ENCODE measurements at regions not wholly inside any gene's neighbourhood (a gene's known extent, or its start where the extent isn't known, plus 50 kb on each side); places are given as distances from the start of the nearest gene placed in this dataset.

GRCh38 chr3:74003734-74004133 lies 379.0 kb upstream of the PDZRN3 start:
- no peak for TF ChIP-seq FOXP2 (optimal IDR thresholded peaks at IDR 0.05; ENCODE audit: borderline replicate concordance, extremely low read depth, extremely low read length, insufficient read depth)
- no peak for TF ChIP-seq POLR2AphosphoS5 (IDR thresholded peaks at IDR 0.05; ENCODE audit: low read depth, low read length)
- TF ChIP-seq TAF1 (IDR thresholded peaks at IDR 0.05; ENCODE audit: borderline replicate concordance, insufficient read depth, low read length) = no peak
- no peak for TF ChIP-seq REST (IDR thresholded peaks at IDR 0.05; ENCODE audit: insufficient read depth in 1 of 2, low read depth in 2 of 2, low read length in 2 of 2)
- TF ChIP-seq SIN3A (IDR thresholded peaks at IDR 0.05; ENCODE audit: borderline replicate concordance, insufficient read depth, low read length) = no peak

GRCh38 chr3:74001436-74001835 lies 376.7 kb upstream of the PDZRN3 start:
- TF ChIP-seq SIN3A (IDR thresholded peaks at IDR 0.05; ENCODE audit: borderline replicate concordance, insufficient read depth, low read length) (no peak), REST (IDR thresholded peaks at IDR 0.05; ENCODE audit: insufficient read depth in 1 of 2, low read depth in 2 of 2, low read length in 2 of 2) (no peak), TAF1 (IDR thresholded peaks at IDR 0.05; ENCODE audit: borderline replicate concordance, insufficient read depth, low read length) (no peak), POLR2AphosphoS5 (IDR thresholded peaks at IDR 0.05; ENCODE audit: low read depth, low read length) (no peak), FOXP2 (optimal IDR thresholded peaks at IDR 0.05; ENCODE audit: borderline replicate concordance, extremely low read depth, extremely low read length, insufficient read depth) (no peak)

- TF ChIP-seq FOXP2 (optimal IDR thresholded peaks at IDR 0.05; ENCODE audit: borderline replicate concordance, extremely low read depth, extremely low read length, insufficient read depth) (no peak), TAF1 (IDR thresholded peaks at IDR 0.05; ENCODE audit: borderline replicate concordance, insufficient read depth, low read length) (no peak), POLR2AphosphoS5 (IDR thresholded peaks at IDR 0.05; ENCODE audit: low read depth, low read length) (no peak), SIN3A (IDR thresholded peaks at IDR 0.05; ENCODE audit: borderline replicate concordance, insufficient read depth, low read length) (no peak), REST (IDR thresholded peaks at IDR 0.05; ENCODE audit: insufficient read depth in 1 of 2, low read depth in 2 of 2, low read length in 2 of 2) (no peak)
Measured at GRCh38 chr3:74000725-74001124, 376.0 kb upstream of the PDZRN3 start.

- TF ChIP-seq FOXP2 (optimal IDR thresholded peaks at IDR 0.05; ENCODE audit: borderline replicate concordance, extremely low read depth, extremely low read length, insufficient read depth) = no peak
- TF ChIP-seq POLR2AphosphoS5 (IDR thresholded peaks at IDR 0.05; ENCODE audit: low read depth, low read length) = no peak
- TF ChIP-seq REST (IDR thresholded peaks at IDR 0.05; ENCODE audit: insufficient read depth in 1 of 2, low read depth in 2 of 2, low read length in 2 of 2) = no peak
- no peak for TF ChIP-seq SIN3A (IDR thresholded peaks at IDR 0.05; ENCODE audit: borderline replicate concordance, insufficient read depth, low read length)
- no peak for TF ChIP-seq TAF1 (IDR thresholded peaks at IDR 0.05; ENCODE audit: borderline replicate concordance, insufficient read depth, low read length)
Measured at GRCh38 chr3:73999501-73999900, 374.8 kb upstream of the PDZRN3 start.

GRCh38 chr3:73966733-73967132 lies 342.0 kb upstream of the PDZRN3 start:
- no peak for TF ChIP-seq REST (IDR thresholded peaks at IDR 0.05; ENCODE audit: insufficient read depth in 1 of 2, low read depth in 2 of 2, low read length in 2 of 2)
- no peak for TF ChIP-seq TAF1 (IDR thresholded peaks at IDR 0.05; ENCODE audit: borderline replicate concordance, insufficient read depth, low read length)
- TF ChIP-seq FOXP2 (optimal IDR thresholded peaks at IDR 0.05; ENCODE audit: borderline replicate concordance, extremely low read depth, extremely low read length, insufficient read depth) = no peak
- no peak for TF ChIP-seq POLR2AphosphoS5 (IDR thresholded peaks at IDR 0.05; ENCODE audit: low read depth, low read length)
- TF ChIP-seq SIN3A (IDR thresholded peaks at IDR 0.05; ENCODE audit: borderline replicate concordance, insufficient read depth, low read length) = no peak

All from PFSK-1 (cell line).